SIG-M5 treated with dmso at 0.1 percent for 504 hours (cell line): ENCODE measurements at regions not wholly inside any gene's neighbourhood (a gene's known extent, or its start where the extent isn't known, plus 50 kb on each side); places are given as distances from the start of the nearest gene placed in this dataset.

ENCODE experiments used
- DNase-seq: peaks from one replicate; lab custom pipeline; 2025; ENCODE audit not compliant: unreplicated experiment; lab: John Stamatoyannopoulos, UW

DNA sequence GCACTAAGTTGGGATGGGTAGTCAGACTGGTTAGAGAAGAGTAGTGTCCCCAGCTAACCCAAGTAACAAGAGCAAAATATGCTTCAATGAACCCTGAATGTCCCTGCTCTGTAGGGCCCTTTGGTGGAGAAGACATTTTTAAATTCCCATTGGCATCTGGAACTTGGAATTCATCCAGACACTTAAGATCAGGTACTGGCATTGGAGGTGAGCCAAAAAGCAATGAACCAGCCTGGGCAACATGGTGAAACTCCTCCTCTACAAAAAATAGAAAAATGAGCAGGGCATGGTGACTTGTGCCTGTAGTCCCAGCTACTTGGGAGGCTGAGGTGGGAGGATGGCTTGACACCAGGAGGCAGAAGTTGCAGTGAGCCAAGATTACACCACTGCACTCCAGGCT is 58.9 kb upstream of the ZNF618 start:
- no peak for DNase-seq

GRCh38 chr9:113818391-113818790 is 57.7 kb upstream of the ZNF618 start:
- DNase-seq, result no peak

DNA sequence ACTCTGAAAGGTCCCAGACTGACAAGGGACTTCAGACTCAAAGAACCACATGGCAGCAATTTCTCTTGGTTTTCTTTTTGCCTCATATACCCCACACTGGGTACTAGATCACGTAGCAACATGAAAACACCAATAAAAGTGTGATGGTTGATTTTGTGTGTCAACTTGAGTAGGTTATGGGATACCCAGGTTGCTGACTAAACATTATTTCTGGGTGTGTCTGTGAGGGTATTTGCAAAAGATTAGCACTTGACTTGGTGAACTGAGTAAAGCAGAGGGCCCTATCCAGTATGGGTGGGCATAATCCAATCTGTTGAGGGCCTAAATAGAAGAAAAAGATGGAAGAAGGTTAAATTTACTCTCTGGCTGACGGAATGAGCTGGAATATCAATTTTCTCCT is 53.8 kb upstream of the ZNF618 start:
- DNase-seq, result no peak

GRCh38 chr9:113823421-113823820 is 52.7 kb upstream of the ZNF618 start:
- DNase-seq, result no peak
